ENCODE measurements at regions not wholly inside any gene's neighbourhood (a gene's known extent, or its start where the extent isn't known, plus 50 kb on each side); places are given as distances from the start of the nearest gene placed in this dataset.
"Not testable (repeated sequence)": the region's sequence is repeated elsewhere in the genome, so short reads cannot be mapped to it uniquely, and the experiment has no call there.

- DNase-seq (ENCODE audit: low read depth in 3 of 3) = no peak
Measured at GRCh38 chr10:83983578-83984255, 155.6 kb upstream of the GHITM start.

- DNase-seq (ENCODE audit: low read depth in 3 of 3) = no peak
Measured at GRCh38 chr10:83984256-83984640, 155.1 kb upstream of the GHITM start.

DNA sequence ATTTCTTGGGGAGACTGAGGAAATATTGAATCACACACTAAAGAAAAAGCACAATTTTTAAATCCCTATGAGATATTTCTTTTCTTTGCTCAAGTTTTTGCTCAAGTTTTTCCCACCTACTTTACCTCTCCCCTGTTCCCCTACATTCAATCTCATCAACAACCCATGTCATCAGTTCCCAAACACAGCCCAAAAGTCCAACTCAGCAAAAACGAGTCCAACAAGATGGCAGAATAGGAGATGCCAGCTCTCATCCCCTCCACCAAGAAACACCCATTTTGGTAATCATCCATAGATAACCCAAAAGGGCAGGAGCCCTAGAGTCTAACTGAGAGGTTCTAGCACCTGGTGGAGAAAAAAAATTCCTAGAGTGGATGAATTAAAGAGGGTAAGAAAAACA is 152.5 kb upstream of the GHITM start:
- DNase-seq (ENCODE audit: low read depth in 3 of 3) = no peak

DNA sequence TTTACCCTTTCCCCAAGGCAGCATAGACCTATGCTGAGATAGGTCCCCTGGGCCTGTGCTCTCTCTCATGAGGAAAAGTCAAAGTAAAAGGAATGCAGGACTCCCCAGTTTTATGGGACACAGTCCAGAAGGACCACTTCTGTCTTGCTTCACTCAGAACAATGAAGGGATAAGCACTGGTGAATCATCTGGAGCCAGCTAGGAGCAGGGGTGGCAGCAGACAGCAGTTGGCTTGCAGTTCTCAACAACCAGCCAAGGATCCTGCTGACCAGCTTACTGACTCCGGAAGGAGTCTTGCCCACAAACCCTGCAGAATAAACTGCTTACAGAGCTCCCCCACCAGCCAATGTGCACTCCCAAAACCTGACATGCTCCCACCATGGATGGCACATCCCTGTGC is 152.1 kb upstream of the GHITM start:
- no peak for DNase-seq (ENCODE audit: low read depth in 3 of 3)

GRCh38 chr10:83988435-83988834 is 150.9 kb upstream of the GHITM start:
- DNase-seq (ENCODE audit: low read depth in 3 of 3) = no peak

DNA sequence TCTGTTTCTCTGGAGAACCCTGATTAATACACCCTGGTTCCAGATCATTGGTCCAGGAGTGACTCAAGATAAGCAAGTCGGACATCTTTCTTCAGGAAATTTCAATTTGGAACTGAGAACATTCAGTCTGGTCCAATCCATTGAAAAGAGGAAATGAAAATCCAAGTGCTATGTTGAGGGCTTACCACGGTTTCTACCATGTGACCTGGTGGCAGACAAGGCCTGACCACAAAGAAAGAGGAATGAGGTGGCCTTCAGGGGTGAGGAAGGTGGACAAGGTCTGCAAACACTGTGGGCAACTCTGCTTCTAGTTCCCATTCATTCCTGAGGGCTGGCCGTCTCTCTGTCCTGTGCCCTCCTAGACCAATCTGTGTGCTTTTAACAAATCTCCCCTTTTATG is 149.2 kb upstream of the GHITM start:
- DNase-seq (ENCODE audit: low read depth in 3 of 3) = no peak

DNA sequence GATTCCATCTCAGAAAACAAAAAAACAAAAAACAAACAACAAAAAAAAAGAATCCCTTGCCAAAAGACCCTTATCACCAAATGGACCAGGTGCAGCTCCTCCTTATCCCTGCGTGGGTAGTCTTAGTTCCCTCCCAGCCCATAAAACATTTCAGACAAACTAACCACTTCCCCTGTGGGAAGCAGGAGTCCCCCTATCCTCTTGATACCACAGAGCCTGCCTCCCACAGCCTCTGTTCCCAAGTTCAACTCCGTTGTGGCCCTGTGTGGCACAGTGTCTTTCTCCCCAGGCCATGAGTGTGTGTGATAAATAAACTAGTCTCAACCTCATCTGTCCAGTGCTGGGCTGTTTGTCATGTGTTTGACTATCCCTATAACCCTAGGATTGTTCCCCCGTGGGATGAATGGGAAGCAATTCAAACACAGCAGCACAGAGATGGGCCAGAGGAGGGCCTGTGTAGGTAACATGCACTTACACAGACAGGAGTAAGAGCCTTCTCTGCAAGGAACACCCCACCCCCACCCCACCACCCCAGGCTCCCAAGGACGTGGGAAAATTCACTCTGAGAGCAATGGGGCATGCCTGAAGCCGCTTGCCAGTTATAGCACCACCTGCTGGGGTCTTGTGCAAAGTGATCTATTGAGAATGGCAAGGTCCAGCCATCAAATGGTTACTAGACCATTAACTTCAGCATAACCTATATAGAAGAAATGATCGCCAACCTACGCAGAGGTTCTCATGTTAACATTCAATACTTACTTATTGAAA is 147.1 kb upstream of the GHITM start:
- DNase-seq (ENCODE audit: low read depth in 3 of 3) = no peak

DNA sequence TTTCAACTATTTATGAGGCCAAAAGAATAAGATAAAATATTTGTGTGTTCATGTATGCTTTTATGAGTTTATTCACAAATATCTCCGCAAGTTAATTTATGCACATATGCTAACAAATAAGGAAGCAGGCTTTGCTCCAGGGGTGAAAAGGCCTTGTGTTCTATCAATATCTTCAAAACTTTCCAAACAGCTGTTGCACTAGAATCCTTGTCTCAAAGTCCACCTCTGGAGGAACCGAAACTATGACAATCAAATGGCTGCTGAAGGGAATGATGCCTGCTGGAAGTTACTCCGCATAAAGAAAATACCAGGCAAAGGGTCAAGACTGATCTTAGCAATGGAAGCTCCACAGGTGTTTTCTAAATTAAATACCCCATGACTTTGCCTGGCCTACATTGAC is 145.0 kb upstream of the GHITM start:
- no peak for DNase-seq (ENCODE audit: low read depth in 3 of 3)

- no peak for DNase-seq (ENCODE audit: low read depth in 3 of 3)
Measured at GRCh38 chr10:83995738-83996331, 143.5 kb upstream of the GHITM start.

GRCh38 chr10:84004221-84004620 is 135.1 kb upstream of the GHITM start:
- no peak for DNase-seq (ENCODE audit: low read depth in 3 of 3)

- DNase-seq (ENCODE audit: low read depth in 3 of 3) = no peak
Measured at GRCh38 chr10:84005403-84005802, 133.9 kb upstream of the GHITM start.

DNA sequence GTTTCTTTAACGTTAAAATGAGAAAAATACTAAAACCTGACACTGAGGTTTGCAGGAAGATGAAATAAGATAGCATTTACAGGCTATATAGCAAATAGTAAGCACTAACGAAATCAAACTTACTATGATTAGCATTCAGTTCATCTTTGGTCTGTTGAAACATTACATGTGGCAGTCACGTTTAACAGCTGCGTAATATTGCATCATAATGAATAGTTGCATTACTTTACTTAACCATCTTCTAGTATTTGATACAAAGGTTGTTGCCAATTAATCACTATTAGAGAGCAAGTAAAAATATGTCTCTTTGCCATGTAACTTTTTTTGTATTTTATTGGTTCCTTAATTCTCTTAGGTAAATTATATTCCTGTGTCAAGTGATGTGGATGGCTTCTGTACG is 131.8 kb upstream of the GHITM start:
- no peak for DNase-seq (ENCODE audit: low read depth in 3 of 3)

DNA sequence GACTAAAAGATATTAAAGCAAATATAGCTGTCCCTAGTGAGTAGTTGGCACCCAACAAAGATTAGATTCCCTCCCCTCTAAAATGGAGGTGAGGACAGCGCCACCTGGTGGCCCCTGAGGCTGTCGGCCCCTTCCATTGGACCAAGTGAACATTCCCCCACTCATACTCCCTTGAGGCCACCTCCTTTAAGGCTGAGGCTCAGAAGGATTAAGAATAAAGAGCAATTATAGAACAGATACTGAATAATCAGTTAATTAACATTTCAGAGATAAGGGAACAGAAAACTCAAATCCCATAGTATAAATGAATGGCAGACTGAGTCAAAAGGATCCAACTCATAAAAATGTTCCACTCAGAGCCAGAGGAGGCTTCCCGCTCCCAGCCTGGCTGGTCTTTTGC is 130.4 kb upstream of the GHITM start:
- no peak for DNase-seq (ENCODE audit: low read depth in 3 of 3)

GRCh38 chr10:84012431-84012830 is 126.9 kb upstream of the GHITM start:
- no peak for DNase-seq (ENCODE audit: low read depth in 3 of 3)

DNA sequence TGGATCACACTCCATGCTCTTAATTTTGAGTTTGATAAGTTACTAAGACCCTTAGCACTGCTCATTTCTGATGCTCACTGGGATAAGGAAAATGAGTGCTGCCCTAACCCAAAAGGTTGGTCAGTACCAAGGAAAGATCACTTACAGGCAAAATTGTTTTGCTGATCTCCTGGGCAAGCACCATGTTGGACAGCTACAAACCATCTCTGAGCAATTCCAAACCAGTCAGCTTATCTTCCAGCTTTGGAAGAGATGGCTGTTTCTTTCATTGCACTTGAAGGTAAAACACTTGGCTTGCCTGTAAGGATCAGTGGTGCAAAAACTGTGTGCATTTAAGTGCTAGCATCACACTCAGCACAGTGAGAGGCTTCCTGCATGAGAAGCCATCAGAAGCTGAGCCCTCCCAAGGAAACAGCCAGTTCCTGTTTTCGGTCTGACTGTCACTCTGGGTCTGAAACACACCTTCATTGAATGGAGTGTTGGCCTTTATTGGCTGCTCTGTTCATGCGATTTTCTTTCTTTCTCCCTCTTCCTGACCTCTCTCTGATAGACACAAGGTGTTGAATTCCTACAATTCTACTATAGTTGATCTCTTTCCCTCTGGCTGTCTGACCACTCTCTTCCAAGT is 126.4 kb upstream of the GHITM start:
- no peak for DNase-seq (ENCODE audit: low read depth in 3 of 3)

- no peak for DNase-seq (ENCODE audit: low read depth in 3 of 3)
Measured at GRCh38 chr10:84015877-84016595, 123.3 kb upstream of the GHITM start.

GRCh38 chr10:84018826-84019225 is 120.5 kb upstream of the GHITM start:
- no peak for DNase-seq (ENCODE audit: low read depth in 3 of 3)

DNA sequence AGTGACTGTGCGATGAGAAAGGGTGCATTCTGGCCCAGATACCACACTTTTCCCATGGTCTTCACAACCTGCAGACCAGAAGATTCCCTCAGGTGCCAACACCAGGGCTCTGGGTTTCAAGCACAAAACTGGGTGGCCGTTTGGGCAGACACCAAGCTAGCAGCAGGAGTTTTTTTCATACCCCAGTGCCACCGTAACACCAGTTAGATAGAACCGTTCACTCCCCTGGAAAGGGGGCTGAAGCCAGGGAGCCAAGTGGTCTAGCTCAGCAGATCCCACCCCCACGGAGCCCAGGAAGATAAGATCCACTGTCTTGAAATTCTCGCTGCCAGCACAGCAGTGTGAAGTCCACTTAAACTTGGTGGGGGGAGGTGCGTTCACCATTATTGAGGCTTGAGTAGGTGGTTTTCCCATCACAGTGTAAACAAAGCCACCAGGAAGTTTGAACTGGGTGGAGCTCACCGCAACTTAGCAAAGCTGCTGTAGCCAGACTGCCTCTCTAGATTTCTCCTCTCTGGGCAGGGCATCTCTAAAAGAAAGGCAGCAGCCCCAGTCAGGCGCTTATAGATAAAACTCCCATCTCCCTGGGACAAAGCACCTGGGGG is 119.4 kb upstream of the GHITM start:
- not testable (repeated sequence) for DNase-seq (ENCODE audit: low read depth in 3 of 3)

DNA sequence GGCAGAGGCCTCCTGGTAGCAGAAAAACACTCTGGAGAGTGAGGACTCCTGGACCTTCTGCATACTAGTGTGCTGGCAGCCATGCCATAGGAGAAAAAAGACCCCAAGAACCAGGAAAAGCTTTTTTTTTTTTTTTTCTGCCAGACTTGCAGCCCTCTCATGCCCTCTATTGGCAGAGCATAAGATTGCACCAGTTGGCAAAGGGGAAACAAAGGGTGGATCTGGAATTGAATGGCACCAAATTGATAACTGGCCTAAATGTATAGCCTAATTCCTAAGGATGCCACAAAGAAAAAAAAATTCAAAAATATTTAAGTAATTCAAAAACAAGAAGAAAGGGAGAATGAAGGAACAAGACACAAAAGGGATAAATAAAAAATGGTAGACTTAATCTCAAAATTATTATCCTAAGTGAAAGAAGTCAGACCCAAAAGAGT is 112.5 kb upstream of the GHITM start:
- no peak for DNase-seq (ENCODE audit: low read depth in 3 of 3)

DNA sequence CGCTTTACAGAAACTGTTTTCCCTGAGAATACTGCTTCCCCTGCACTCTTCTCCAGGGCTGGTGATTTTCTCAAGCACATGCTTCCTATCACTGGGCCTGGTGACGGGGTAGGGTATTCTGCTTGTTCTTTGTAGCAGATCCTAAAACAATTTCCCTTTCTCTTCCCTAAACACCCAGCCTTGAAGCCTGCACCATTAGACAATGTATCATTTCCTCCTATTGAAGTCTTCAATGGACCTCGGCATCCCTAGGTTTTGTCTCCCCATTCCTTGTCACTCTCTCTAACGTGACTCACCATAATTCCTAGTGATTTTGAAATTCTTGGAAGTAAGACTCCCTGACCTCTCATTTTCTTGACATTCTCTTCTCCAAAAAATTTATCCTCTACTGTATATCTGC is 109.5 kb upstream of the GHITM start:
- no peak for DNase-seq (ENCODE audit: low read depth in 3 of 3)

GRCh38 chr10:84038035-84038434 is 101.3 kb upstream of the GHITM start:
- no peak for DNase-seq (ENCODE audit: low read depth in 3 of 3)

GRCh38 chr10:84039957-84040356 is 99.4 kb upstream of the GHITM start:
- no peak for DNase-seq (ENCODE audit: low read depth in 3 of 3)
